ENCODE measurements at regions not wholly inside any gene's neighbourhood (a gene's known extent, or its start where the extent isn't known, plus 50 kb on each side); places are given as distances from the start of the nearest gene placed in this dataset.
A peak's percentile ranks its signal among the peaks of the same experiment; 100 is the strongest.

GRCh38 chr2:39511219-39511604 is 74.1 kb upstream of the MAP4K3 start:
- peak overlapping the region; percentile 9 to 53 (median 13) for H3K27ac ChIP-seq (ENCODE audit: low read depth in 1 of 3, low read length in 2 of 3)
- no peak for FAIRE-seq
- WGBS, 3 donors = 81 to 92% (median 86%) methylated on average over 4 of the region's 4 CpGs
- no peaks in the 10 kb centered on the region for H3K9me3 ChIP-seq (ENCODE audit: control insufficient read depth in 2 of 2, insufficient read depth in 1 of 2, low read depth in 1 of 2, low read length in 1 of 2)
- no peak for DNase-seq
- no peaks in the 10 kb centered on the region for H3K27me3 ChIP-seq (ENCODE audit: control insufficient read depth in 3 of 3, insufficient read depth in 3 of 3, low read length in 3 of 3)
- peaks cover 10 to 33% (median 12%) of the 10 kb centered on the region in 3 donors for H3K4me1 ChIP-seq (ENCODE audit: control insufficient read depth in 3 of 3, insufficient read depth in 2 of 3, low read depth in 1 of 3, low read length in 2 of 3)
- no peaks in the 10 kb centered on the region for H3K36me3 ChIP-seq (ENCODE audit: control insufficient read depth in 3 of 3, insufficient read depth in 2 of 3, low read depth in 1 of 3, low read length in 3 of 3)
- H3K4me3 ChIP-seq (ENCODE audit: low read depth in 1 of 3, low read length in 3 of 3) = no peak overlapping the region

GRCh38 chr2:39511605-39512433 is 74.7 kb upstream of the MAP4K3 start:
- no peaks in the 10 kb centered on the region for H3K36me3 ChIP-seq (ENCODE audit: control insufficient read depth in 3 of 3, insufficient read depth in 2 of 3, low read depth in 1 of 3, low read length in 3 of 3)
- no peak for FAIRE-seq
- H3K4me3 ChIP-seq (ENCODE audit: low read depth in 1 of 3, low read length in 3 of 3) = no peak overlapping the region
- DNase-seq = peak in 1 of 2 donors; percentile 74
- WGBS, 3 donors = 61 to 74% (median 65%) methylated on average over 3 of the region's 3 CpGs
- peak overlapping the region; percentile 22 to 64 (median 54) for H3K27ac ChIP-seq (ENCODE audit: low read depth in 1 of 3, low read length in 2 of 3)
- no peaks in the 10 kb centered on the region for H3K9me3 ChIP-seq (ENCODE audit: control insufficient read depth in 2 of 2, insufficient read depth in 1 of 2, low read depth in 1 of 2, low read length in 1 of 2)
- H3K27me3 ChIP-seq (ENCODE audit: control insufficient read depth in 3 of 3, insufficient read depth in 3 of 3, low read length in 3 of 3) = no peaks in the 10 kb centered on the region
- peaks cover 10 to 39% (median 15%) of the 10 kb centered on the region in 3 donors for H3K4me1 ChIP-seq (ENCODE audit: control insufficient read depth in 3 of 3, insufficient read depth in 2 of 3, low read depth in 1 of 3, low read length in 2 of 3)

- peaks cover 13 to 42% (median 20%) of the 10 kb centered on the region in 3 donors for H3K4me1 ChIP-seq (ENCODE audit: control insufficient read depth in 3 of 3, insufficient read depth in 2 of 3, low read depth in 1 of 3, low read length in 2 of 3)
- peak overlapping the region in 1 of 3 donors; percentile 64 for H3K27ac ChIP-seq (ENCODE audit: low read depth in 1 of 3, low read length in 2 of 3)
- no peaks in the 10 kb centered on the region for H3K36me3 ChIP-seq (ENCODE audit: control insufficient read depth in 3 of 3, insufficient read depth in 2 of 3, low read depth in 1 of 3, low read length in 3 of 3)
- DNase-seq = no peak
- H3K4me3 ChIP-seq (ENCODE audit: low read depth in 1 of 3, low read length in 3 of 3) = no peak overlapping the region
- 72 to 90% (median 82%) methylated on average over 7 of the region's 7 CpGs for WGBS, 3 donors
- no peaks in the 10 kb centered on the region for H3K27me3 ChIP-seq (ENCODE audit: control insufficient read depth in 3 of 3, insufficient read depth in 3 of 3, low read length in 3 of 3)
- H3K9me3 ChIP-seq (ENCODE audit: control insufficient read depth in 2 of 2, insufficient read depth in 1 of 2, low read depth in 1 of 2, low read length in 1 of 2) = no peaks in the 10 kb centered on the region
- no peak for FAIRE-seq
Measured at GRCh38 chr2:39512434-39512935, 75.4 kb upstream of the MAP4K3 start.

- Histone ChIP-seq H3K4me3 (ENCODE audit: low read depth in 1 of 3, low read length in 3 of 3) (no peak overlapping the region), H3K27me3 (ENCODE audit: control insufficient read depth in 3 of 3, insufficient read depth in 3 of 3, low read length in 3 of 3) (no peaks in the 10 kb centered on the region), H3K36me3 (ENCODE audit: control insufficient read depth in 3 of 3, insufficient read depth in 2 of 3, low read depth in 1 of 3, low read length in 3 of 3) (no peaks in the 10 kb centered on the region), H3K27ac (ENCODE audit: low read depth in 1 of 3, low read length in 2 of 3) (peak overlapping the region in 2 of 3 donors; percentile 8 to 64), H3K4me1 (ENCODE audit: control insufficient read depth in 3 of 3, insufficient read depth in 2 of 3, low read depth in 1 of 3, low read length in 2 of 3) (peaks cover 14 to 42% (median 20%) of the 10 kb centered on the region in 3 donors), H3K9me3 (ENCODE audit: control insufficient read depth in 2 of 2, insufficient read depth in 1 of 2, low read depth in 1 of 2, low read length in 1 of 2) (no peaks in the 10 kb centered on the region)
- FAIRE-seq = no peak
- 83 to 89% (median 87%) methylated on average over 6 of the region's 6 CpGs for WGBS, 3 donors
- no peak for DNase-seq
Measured at GRCh38 chr2:39512941-39513340, 75.9 kb upstream of the MAP4K3 start.

GRCh38 chr2:39513641-39514094 is 76.6 kb upstream of the MAP4K3 start:
- H3K27me3 ChIP-seq (ENCODE audit: control insufficient read depth in 3 of 3, insufficient read depth in 3 of 3, low read length in 3 of 3) = no peaks in the 10 kb centered on the region
- 8 to 39% (median 23%) methylated on average over 2 of the region's 2 CpGs for WGBS, 3 donors
- peak overlapping the region in 1 of 3 donors; percentile 38 for H3K27ac ChIP-seq (ENCODE audit: low read depth in 1 of 3, low read length in 2 of 3)
- DNase-seq (peak; percentile 49 to 61), FAIRE-seq (no peak)
- H3K4me1 ChIP-seq (ENCODE audit: control insufficient read depth in 3 of 3, insufficient read depth in 2 of 3, low read depth in 1 of 3, low read length in 2 of 3) = peaks cover 14 to 42% (median 20%) of the 10 kb centered on the region in 3 donors
- H3K36me3 ChIP-seq (ENCODE audit: control insufficient read depth in 3 of 3, insufficient read depth in 2 of 3, low read depth in 1 of 3, low read length in 3 of 3) = no peaks in the 10 kb centered on the region
- H3K9me3 ChIP-seq (ENCODE audit: control insufficient read depth in 2 of 2, insufficient read depth in 1 of 2, low read depth in 1 of 2, low read length in 1 of 2) = no peaks in the 10 kb centered on the region
- no peak overlapping the region for H3K4me3 ChIP-seq (ENCODE audit: low read depth in 1 of 3, low read length in 3 of 3)

GRCh38 chr2:39514825-39515224 is 77.7 kb upstream of the MAP4K3 start:
- H3K4me3 ChIP-seq (ENCODE audit: low read depth in 1 of 3, low read length in 3 of 3) = no peak overlapping the region
- no peaks in the 10 kb centered on the region for H3K9me3 ChIP-seq (ENCODE audit: control insufficient read depth in 2 of 2, insufficient read depth in 1 of 2, low read depth in 1 of 2, low read length in 1 of 2)
- no peak overlapping the region for H3K27ac ChIP-seq (ENCODE audit: low read depth in 1 of 3, low read length in 2 of 3)
- H3K27me3 ChIP-seq (ENCODE audit: control insufficient read depth in 3 of 3, insufficient read depth in 3 of 3, low read length in 3 of 3) = no peaks in the 10 kb centered on the region
- FAIRE-seq = no peak
- H3K36me3 ChIP-seq (ENCODE audit: control insufficient read depth in 3 of 3, insufficient read depth in 2 of 3, low read depth in 1 of 3, low read length in 3 of 3) = no peaks in the 10 kb centered on the region
- peaks cover 14 to 42% (median 18%) of the 10 kb centered on the region in 3 donors for H3K4me1 ChIP-seq (ENCODE audit: control insufficient read depth in 3 of 3, insufficient read depth in 2 of 3, low read depth in 1 of 3, low read length in 2 of 3)
- peak in 1 of 2 donors; percentile 75 for DNase-seq
- WGBS, 3 donors = 58 to 82% (median 70%) methylated on average over 5 of the region's 5 CpGs

GRCh38 chr2:39515273-39515896 is 78.3 kb upstream of the MAP4K3 start:
- Histone ChIP-seq H3K36me3 (ENCODE audit: control insufficient read depth in 3 of 3, insufficient read depth in 2 of 3, low read depth in 1 of 3, low read length in 3 of 3) (no peaks in the 10 kb centered on the region), H3K9me3 (ENCODE audit: control insufficient read depth in 2 of 2, insufficient read depth in 1 of 2, low read depth in 1 of 2, low read length in 1 of 2) (no peaks in the 10 kb centered on the region), H3K4me1 (ENCODE audit: control insufficient read depth in 3 of 3, insufficient read depth in 2 of 3, low read depth in 1 of 3, low read length in 2 of 3) (peaks cover 14 to 42% (median 18%) of the 10 kb centered on the region in 3 donors), H3K27ac (ENCODE audit: low read depth in 1 of 3, low read length in 2 of 3) (peak overlapping the region in 1 of 3 donors; percentile 26), H3K27me3 (ENCODE audit: control insufficient read depth in 3 of 3, insufficient read depth in 3 of 3, low read length in 3 of 3) (no peaks in the 10 kb centered on the region), H3K4me3 (ENCODE audit: low read depth in 1 of 3, low read length in 3 of 3) (no peak overlapping the region)
- DNase-seq (peak in 1 of 2 donors; percentile 57), FAIRE-seq (no peak)
- WGBS, 3 donors = 48 to 64% (median 59%) methylated on average over 9 of the region's 9 CpGs

GRCh38 chr2:39515897-39516346 is 78.8 kb upstream of the MAP4K3 start:
- FAIRE-seq = no peak
- DNase-seq = no peak
- Histone ChIP-seq H3K27me3 (ENCODE audit: control insufficient read depth in 3 of 3, insufficient read depth in 3 of 3, low read length in 3 of 3) (no peaks in the 10 kb centered on the region), H3K4me3 (ENCODE audit: low read depth in 1 of 3, low read length in 3 of 3) (no peak overlapping the region), H3K36me3 (ENCODE audit: control insufficient read depth in 3 of 3, insufficient read depth in 2 of 3, low read depth in 1 of 3, low read length in 3 of 3) (no peaks in the 10 kb centered on the region), H3K4me1 (ENCODE audit: control insufficient read depth in 3 of 3, insufficient read depth in 2 of 3, low read depth in 1 of 3, low read length in 2 of 3) (peaks cover 14 to 42% (median 18%) of the 10 kb centered on the region in 3 donors), H3K9me3 (ENCODE audit: control insufficient read depth in 2 of 2, insufficient read depth in 1 of 2, low read depth in 1 of 2, low read length in 1 of 2) (peaks cover 0 to 4% of the 10 kb centered on the region in 2 donors), H3K27ac (ENCODE audit: low read depth in 1 of 3, low read length in 2 of 3) (no peak overlapping the region)
- 53 to 71% (median 55%) methylated on average over 6 of the region's 6 CpGs for WGBS, 3 donors

Measured in small intestine (tissue), 7 donors.